ENCODE measurements at regions not wholly inside any gene's neighbourhood (a gene's known extent, or its start where the extent isn't known, plus 50 kb on each side); places are given as distances from the start of the nearest gene placed in this dataset.

DNA sequence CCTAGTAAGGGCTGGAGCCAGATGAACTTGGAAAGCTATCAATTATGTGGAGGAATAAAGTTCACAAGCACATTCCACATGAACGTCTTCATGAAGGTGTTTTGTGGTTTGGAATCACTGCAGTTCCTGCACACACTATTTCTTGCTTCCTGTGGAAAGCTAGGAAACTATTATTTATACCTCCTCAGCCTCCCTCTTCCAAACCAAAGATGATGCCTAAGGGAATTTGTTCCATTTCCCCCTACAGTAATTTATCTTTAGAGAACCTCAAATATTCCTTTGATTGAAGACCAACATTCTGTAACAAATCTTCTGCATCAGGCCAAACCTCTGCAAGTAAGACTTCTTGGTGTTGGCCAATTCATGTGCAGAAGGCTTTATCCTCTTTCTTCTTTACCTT, 115.8 kb upstream of the ARHGAP20 start:
- intact Hi-C loops (cut with DNase I): no loop called here
- no peak overlapping the region for H3K27ac ChIP-seq
- ATAC-seq (no peak), DNase-seq (no peak)
- TF ChIP-seq, protein P1, sequence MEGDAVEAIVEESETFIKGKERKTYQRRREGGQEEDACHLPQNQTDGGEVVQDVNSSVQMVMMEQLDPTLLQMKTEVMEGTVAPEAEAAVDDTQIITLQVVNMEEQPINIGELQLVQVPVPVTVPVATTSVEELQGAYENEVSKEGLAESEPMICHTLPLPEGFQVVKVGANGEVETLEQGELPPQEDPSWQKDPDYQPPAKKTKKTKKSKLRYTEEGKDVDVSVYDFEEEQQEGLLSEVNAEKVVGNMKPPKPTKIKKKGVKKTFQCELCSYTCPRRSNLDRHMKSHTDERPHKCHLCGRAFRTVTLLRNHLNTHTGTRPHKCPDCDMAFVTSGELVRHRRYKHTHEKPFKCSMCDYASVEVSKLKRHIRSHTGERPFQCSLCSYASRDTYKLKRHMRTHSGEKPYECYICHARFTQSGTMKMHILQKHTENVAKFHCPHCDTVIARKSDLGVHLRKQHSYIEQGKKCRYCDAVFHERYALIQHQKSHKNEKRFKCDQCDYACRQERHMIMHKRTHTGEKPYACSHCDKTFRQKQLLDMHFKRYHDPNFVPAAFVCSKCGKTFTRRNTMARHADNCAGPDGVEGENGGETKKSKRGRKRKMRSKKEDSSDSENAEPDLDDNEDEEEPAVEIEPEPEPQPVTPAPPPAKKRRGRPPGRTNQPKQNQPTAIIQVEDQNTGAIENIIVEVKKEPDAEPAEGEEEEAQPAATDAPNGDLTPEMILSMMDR (IDR thresholded peaks at IDR 0.05): no peak
- no peaks in the 10 kb centered on the region for H3K27me3 ChIP-seq
- no peaks in the 10 kb centered on the region for H3K4me1 ChIP-seq
- no peaks in the 10 kb centered on the region for H3K36me3 ChIP-seq
- H3K9me3 ChIP-seq: no peaks in the 10 kb centered on the region
- no peak overlapping the region for H3K4me3 ChIP-seq

DNA sequence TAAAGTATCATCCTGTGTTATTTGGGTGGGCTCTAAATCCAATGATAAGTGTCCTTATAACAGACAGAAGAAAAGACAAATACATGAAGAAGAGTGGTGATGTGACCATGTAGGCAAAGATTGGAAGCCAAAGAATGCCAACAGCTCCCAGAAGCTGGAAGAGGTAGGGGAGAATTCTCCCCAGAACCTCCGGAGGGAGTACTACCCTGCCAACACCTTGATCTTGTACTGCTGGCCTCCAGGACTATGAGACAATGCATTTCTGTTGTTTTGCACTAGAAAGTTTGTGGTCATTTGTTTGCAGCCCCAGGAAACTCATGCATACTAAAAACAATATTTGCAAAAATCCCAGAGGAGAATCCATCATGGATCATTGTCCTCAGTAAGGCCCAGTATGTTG, 115.0 kb upstream of the ARHGAP20 start:
- Histone ChIP-seq H3K9me3 (no peaks in the 10 kb centered on the region), H3K27ac (no peak overlapping the region), H3K4me3 (no peak overlapping the region), H3K36me3 (no peaks in the 10 kb centered on the region), H3K27me3 (no peaks in the 10 kb centered on the region), H3K4me1 (no peaks in the 10 kb centered on the region)
- no peak for DNase-seq
- ATAC-seq: no peak
- TF ChIP-seq, protein P1 (IDR thresholded peaks at IDR 0.05): no peak
- intact Hi-C loops (cut with DNase I): no loop called here

DNA sequence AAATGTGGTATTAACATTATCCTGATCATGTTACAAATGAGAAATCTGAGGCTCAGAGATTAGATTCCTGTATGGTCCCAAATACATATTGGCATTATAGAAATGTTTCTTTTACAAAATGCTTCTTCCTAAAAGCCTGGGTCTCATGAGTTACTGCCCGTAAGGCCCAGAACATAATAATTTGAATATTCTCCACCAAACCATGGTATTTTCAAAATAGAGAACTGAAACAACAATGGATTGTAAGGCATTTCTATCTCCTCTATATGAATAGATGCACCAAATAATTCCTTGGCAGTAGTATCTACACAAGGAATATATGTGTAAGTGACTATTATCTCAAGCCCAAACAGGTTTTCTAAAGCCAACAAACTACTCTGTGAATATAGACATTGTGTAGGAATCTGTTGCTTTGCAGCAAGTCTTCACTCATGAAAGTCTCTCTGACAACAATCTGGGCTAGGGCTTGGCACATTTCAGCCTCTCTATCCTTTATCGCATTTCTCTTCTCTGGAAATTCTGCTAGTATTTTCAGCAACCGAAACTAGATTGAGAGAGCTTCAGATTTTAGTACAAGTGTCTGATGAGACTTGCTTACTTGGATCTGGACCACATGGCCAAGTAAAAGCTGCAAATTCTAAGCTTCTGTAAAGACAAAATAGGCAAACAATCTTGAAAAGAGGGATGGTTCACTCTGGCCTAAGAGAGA, 112.8 kb upstream of the ARHGAP20 start:
- intact Hi-C loops (cut with DNase I): no loop called here
- no peaks in the 10 kb centered on the region for H3K36me3 ChIP-seq
- ATAC-seq (no peak), DNase-seq (no peak)
- no peaks in the 10 kb centered on the region for H3K27me3 ChIP-seq
- no peak overlapping the region for H3K27ac ChIP-seq
- H3K9me3 ChIP-seq: no peaks in the 10 kb centered on the region
- no peaks in the 10 kb centered on the region for H3K4me1 ChIP-seq
- TF ChIP-seq, protein P1 (IDR thresholded peaks at IDR 0.05): no peak
- no peak overlapping the region for H3K4me3 ChIP-seq

- Histone ChIP-seq H3K27me3 (no peaks in the 10 kb centered on the region), H3K27ac (no peak overlapping the region), H3K9me3 (peaks cover 0 to 12% of the 10 kb centered on the region in 2 donors), H3K36me3 (no peaks in the 10 kb centered on the region), H3K4me3 (no peak overlapping the region), H3K4me1 (no peaks in the 10 kb centered on the region)
- TF ChIP-seq, protein P1 (IDR thresholded peaks at IDR 0.05): no peak
- intact Hi-C loops (cut with DNase I): no loop called here
- no peak for ATAC-seq
- DNase-seq: no peak
These were observed 105.9 kb upstream of the ARHGAP20 start for GRCh38 chr11:110818032-110818687.

GRCh38 chr11:110812086-110812733, 100.0 kb upstream of the ARHGAP20 start:
- no peak overlapping the region for H3K4me3 ChIP-seq
- H3K27ac ChIP-seq: no peak overlapping the region
- no peaks in the 10 kb centered on the region for H3K36me3 ChIP-seq
- no peak for DNase-seq
- intact Hi-C loops (cut with DNase I): no loop called here
- ATAC-seq: no peak
- no peaks in the 10 kb centered on the region for H3K27me3 ChIP-seq
- TF ChIP-seq, protein P1 (IDR thresholded peaks at IDR 0.05): no peak
- peaks cover 0 to 12% of the 10 kb centered on the region in 2 donors for H3K9me3 ChIP-seq
- H3K4me1 ChIP-seq: no peaks in the 10 kb centered on the region
